ENCODE measurements at regions not wholly inside any gene's neighbourhood (a gene's known extent, or its start where the extent isn't known, plus 50 kb on each side); places are given as distances from the start of the nearest gene placed in this dataset.

DNA sequence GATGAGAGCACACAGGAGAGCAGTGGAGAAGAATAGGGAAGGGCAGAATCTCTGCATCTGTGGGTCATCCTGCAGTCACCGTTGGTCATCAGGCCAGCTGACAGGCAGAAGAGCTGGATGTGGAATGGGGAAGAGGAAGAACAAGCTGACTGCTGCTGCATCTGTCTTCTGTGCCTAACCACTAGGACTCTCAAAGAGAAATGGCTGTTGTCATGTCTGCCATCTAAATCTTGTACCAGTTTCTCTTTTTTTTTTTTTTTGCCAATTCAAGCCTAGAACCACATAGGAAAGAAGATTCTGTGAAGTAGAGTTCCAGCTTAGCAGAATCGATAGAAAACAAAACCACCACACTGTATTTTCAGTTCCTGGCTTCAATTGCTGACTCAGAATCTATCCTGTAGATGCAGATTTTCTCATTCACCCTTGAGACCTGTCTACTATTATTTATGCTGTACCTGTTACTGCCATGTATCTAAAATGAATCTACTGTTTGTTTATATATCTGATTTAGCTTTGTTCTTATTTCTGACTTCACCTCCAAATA is 421.9 kb upstream of the PRICKLE1 start:
- DNase-seq (ENCODE audit: low read depth) = no peak

- no peak for DNase-seq (ENCODE audit: low read depth)
Measured at GRCh38 chr12:43009846-43010240, 420.3 kb upstream of the PRICKLE1 start.

GRCh38 chr12:43008953-43009845 is 419.7 kb upstream of the PRICKLE1 start:
- DNase-seq (ENCODE audit: low read depth) = no peak

- DNase-seq (ENCODE audit: low read depth) = no peak
Measured at GRCh38 chr12:43004908-43005307, 415.4 kb upstream of the PRICKLE1 start.

GRCh38 chr12:43004141-43004540 is 414.6 kb upstream of the PRICKLE1 start:
- DNase-seq (ENCODE audit: low read depth) = no peak

- no peak for DNase-seq (ENCODE audit: low read depth)
Measured at GRCh38 chr12:42996869-42997431, 407.4 kb upstream of the PRICKLE1 start.

DNA sequence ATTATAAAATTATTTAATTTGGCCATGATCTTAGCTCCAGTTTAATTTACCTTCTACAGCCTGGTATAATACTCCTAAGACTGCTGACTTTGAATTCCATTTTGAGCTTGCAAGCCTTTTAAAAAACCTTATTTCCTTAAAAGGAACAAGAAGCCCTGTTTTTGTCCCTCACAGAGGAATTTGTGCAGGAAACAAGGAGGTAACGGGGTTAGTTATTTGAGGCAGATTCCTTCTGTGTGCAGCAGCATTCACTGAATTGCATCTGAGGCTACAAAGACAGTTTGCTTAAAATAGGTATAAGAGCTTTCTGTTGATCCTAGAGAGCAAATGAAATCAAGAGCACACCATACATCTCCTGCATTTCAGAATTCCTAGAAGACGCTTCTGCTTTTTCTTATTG is 403.3 kb upstream of the PRICKLE1 start:
- no peak for DNase-seq (ENCODE audit: low read depth)

GRCh38 chr12:42990387-42990786 is 400.8 kb upstream of the PRICKLE1 start:
- no peak for DNase-seq (ENCODE audit: low read depth)

DNA sequence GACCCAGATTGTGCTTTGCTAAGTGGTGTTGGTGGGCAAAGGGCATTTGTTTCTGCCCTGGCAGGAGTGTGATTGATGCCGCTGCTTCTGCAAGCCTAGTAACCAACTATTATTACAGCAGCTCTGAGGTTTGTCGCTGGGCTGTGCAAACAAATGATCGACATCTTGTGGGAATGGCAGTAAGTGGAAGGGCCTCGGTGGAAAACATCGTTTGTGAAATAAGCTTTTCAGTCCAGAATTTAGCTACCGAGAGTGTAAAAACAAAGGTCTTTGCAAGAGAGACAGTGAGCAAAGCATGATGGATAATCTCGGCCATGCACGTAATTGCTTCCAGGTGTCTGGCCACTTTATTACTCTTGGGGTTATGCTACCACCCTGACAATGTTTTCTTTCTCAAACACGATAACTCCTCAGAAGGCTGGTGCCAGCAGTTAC is 397.7 kb upstream of the PRICKLE1 start:
- no peak for DNase-seq (ENCODE audit: low read depth)

GRCh38 chr12:42985506-42985905 is 396.0 kb upstream of the PRICKLE1 start:
- DNase-seq (ENCODE audit: low read depth) = no peak

- DNase-seq (ENCODE audit: low read depth) = no peak
Measured at GRCh38 chr12:42982828-42983227, 393.3 kb upstream of the PRICKLE1 start.

GRCh38 chr12:42981379-42981778 is 391.8 kb upstream of the PRICKLE1 start:
- DNase-seq (ENCODE audit: low read depth) = no peak

DNA sequence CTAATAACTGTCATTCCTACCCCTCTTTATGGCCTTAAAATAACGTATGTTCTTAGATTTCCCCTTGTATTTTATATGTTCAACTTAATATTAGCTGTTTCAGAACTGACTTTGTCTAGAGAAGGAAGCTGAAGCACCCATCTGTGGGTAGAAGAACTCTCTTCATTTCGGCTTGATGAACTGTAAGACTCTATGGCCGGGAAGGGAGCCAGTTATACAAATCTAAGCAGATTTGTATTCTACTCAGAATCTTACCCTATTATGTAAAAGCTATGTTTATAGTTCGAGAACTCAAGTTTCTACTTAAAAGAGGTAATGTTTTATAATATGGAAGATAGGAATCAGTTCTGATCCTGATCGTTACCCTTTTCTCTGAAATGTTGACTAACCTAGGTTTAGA is 390.9 kb upstream of the PRICKLE1 start:
- DNase-seq (ENCODE audit: low read depth) = no peak

DNA sequence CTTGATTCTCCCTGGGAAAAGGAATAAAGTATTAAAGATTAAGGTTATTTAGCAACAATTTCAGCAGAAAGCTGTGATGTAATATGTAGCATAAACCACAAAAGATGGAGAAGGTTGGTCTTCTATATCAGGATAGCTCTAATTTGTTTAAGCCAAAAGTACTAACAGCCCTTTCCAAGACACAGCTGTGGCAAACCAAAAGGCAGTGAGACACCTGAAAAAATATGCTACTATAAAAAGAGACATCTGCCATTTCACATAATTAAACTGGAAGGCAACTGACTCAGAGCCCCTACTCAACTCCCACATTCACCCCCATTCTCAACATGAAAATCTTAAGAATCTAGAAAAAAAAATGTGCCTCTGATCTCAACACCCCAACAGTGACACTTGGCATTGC is 390.2 kb upstream of the PRICKLE1 start:
- DNase-seq (ENCODE audit: low read depth) = no peak

DNA sequence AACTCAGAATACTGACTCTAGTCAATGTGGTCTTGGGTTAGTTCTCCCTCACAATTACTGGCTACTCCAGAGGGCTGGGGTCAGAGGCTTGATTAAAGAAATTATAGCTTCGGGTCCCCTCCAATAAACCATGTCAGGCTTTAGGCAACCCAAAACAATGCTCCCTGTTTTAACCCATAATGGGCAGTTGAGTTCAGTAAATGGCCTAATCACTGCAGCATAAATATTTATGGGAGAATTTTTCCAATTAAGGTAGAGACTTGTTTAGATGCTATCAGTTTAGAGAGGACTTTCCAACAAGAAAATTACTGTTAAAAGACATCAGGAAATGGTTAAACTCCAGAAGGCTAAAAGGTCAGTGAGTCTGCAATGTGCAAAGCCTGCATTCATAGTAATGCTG is 389.2 kb upstream of the PRICKLE1 start:
- no peak for DNase-seq (ENCODE audit: low read depth)

- no peak for DNase-seq (ENCODE audit: low read depth)
Measured at GRCh38 chr12:42977451-42978230, 388.1 kb upstream of the PRICKLE1 start.

GRCh38 chr12:42976620-42977019 is 387.1 kb upstream of the PRICKLE1 start:
- no peak for DNase-seq (ENCODE audit: low read depth)

DNA sequence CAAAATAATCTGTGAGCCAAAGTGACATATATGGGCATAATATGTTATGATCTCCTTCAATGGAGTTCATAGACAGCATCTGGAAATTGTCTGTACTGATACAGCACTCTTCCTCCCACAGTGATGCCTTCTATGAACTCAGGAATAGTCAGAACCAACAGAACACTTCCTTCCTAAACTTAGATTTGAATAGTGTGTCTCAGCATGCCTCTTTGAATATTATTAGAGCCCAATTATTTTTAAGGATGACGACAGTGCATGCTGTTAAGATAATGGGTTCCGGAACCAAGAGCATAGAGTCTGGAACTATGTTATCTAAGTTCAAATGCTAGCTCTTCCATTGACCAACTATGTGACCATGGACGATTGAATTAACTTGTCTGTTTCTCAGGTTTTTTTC is 386.6 kb upstream of the PRICKLE1 start:
- no peak for DNase-seq (ENCODE audit: low read depth)

DNA sequence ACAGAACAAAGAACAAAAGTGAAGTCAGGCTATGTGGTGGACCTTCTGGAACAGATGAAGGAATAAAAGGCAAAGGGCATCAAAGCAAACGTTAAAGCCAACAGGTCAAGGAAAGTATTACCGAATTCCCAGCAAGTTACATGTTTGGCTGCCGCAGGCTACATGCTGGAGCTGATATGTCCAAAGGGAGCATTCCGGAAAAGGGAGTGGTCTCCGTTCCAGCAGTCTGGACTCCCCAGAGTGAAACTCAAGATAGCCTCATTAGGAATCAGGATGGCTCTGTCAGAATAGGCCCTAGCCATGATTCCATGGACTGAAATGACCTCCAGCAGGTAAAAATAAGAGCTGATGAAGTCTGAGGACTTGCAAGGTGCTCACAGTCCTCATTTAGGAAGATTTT is 379.8 kb upstream of the PRICKLE1 start:
- no peak for DNase-seq (ENCODE audit: low read depth)

- DNase-seq (ENCODE audit: low read depth) = no peak
Measured at GRCh38 chr12:42968426-42968825, 378.9 kb upstream of the PRICKLE1 start.

GRCh38 chr12:42967850-42968249 is 378.3 kb upstream of the PRICKLE1 start:
- no peak for DNase-seq (ENCODE audit: low read depth)

DNA sequence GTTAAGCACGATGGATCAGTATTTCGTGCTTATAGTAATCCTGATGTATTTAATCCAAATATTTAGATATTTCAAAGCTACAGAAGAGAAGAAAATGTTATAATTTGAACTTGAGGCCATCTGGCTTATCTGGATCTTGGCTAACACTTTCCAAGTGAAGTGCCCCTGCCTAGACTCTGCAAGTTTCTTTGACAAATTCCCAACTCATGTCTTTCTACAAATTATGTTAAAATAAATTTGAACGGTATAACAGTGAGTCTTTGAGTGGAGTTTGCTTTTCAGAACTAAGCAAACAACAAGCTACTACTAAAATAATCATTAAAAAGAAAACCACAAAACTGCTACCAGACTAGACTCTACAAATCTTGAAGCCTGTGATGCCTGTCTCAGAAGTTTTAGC is 374.4 kb upstream of the PRICKLE1 start:
- DNase-seq (ENCODE audit: low read depth) = no peak

DNA sequence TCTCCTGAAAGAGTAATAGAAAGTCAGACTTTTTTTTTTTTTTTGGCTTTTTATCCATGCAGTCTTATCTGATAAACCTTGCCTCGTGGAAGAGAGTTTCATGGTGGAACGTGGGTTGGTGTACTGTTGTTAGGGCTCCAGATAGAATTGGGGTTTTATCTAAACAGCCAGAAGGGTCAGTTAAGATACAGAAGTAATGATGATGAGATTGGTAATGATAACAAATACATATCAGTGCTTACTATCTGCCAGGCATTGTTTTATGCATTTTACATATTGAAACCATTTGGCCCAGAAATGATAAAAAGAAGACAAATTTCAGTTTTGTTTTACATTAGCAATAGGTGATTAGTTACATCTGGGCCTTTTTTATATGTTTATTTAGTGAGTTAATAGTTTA is 372.8 kb upstream of the PRICKLE1 start:
- DNase-seq (ENCODE audit: low read depth) = no peak
